ENCODE measurements at regions not wholly inside any gene's neighbourhood (a gene's known extent, or its start where the extent isn't known, plus 50 kb on each side); places are given as distances from the start of the nearest gene placed in this dataset.

DNA sequence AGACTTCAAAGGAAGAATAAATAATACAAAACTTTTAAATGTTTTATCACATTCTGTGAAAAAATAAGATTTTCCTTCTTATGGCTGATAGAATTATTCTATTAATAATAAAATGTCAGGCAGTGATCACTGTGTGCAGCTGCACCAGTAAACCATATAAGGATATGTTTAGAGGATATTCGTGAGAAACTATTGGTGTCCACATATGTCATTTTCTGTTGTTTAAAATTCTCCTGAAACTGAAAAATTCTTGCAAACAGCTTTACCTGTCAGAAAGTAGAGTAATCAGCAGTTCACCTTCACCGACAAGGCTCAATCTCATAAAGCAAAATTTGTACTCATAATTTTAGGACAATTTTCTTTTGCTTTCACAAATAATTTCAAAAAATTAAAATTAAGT, 170.1 kb upstream of the KCNH7 start:
- no peaks in the 10 kb centered on the region for H3K27me3 ChIP-seq (ENCODE audit: control insufficient read depth, insufficient read depth)
- no peaks in the 10 kb centered on the region for H3K9me3 ChIP-seq (ENCODE audit: control insufficient read depth, low read length)
- ATAC-seq (no peak), DNase-seq (no peak)
- 82% methylated on average over 2 of the region's 2 CpGs for WGBS
- no peaks in the 10 kb centered on the region for H3K4me1 ChIP-seq (ENCODE audit: control insufficient read depth, insufficient read depth, low read length)
- H3K4me3 ChIP-seq (ENCODE audit: low read length), result no peak overlapping the region
- intact Hi-C loops (cut with DNase I), result no loop called here
- no peak overlapping the region for H3K27ac ChIP-seq (ENCODE audit: low read length)

DNA sequence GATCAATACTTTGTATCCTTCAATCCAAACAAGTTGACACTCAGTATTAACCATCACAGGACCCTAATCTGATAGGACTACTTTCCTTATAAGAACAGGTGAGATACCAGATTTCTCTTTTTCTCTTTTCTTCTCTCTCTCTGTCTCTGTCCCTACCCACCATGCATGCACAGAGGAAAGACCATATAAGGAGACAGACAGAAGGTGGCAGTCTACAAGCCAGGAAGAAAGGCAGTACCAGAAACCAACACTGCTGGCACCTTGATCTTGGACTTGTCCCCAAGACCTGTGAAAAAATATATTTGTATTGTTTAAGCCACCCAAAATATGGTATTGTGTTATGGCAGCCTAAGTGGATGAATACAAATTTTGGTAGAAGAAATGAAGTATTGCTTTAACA, 156.2 kb upstream of the KCNH7 start:
- DNase-seq (no peak), ATAC-seq (no peak)
- Histone ChIP-seq H3K4me3 (ENCODE audit: low read length) (no peak overlapping the region), H3K4me1 (ENCODE audit: control insufficient read depth, insufficient read depth, low read length) (no peaks in the 10 kb centered on the region), H3K27ac (ENCODE audit: low read length) (no peak overlapping the region), H3K9me3 (ENCODE audit: control insufficient read depth, low read length) (no peaks in the 10 kb centered on the region), H3K27me3 (ENCODE audit: control insufficient read depth, insufficient read depth) (no peaks in the 10 kb centered on the region)
- intact Hi-C loops (cut with DNase I), result no loop called here

DNA sequence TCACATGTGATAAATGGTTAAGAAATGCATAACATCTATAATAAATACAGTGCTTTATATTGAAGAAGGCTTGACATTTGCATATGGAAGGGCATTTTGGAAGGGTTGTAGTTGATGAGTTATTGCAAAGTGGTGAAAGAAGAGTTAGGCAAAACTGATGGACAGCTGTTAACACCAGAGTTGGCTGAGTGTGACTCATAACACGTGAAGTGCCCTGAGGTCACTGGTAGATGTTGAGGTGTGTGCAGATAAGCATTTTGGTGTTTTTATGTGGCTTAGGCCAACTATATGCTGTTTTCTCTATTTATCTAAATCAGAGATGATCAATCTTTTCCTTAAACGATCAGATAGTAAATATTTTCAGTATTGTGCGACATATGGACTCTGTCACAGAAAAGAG, 154.3 kb upstream of the KCNH7 start:
- no peaks in the 10 kb centered on the region for H3K4me1 ChIP-seq (ENCODE audit: control insufficient read depth, insufficient read depth, low read length)
- WGBS, result 63% methylated on average over 3 of the region's 3 CpGs
- DNase-seq (no peak), ATAC-seq (no peak)
- H3K27ac ChIP-seq (ENCODE audit: low read length), result no peak overlapping the region
- no peak overlapping the region for H3K4me3 ChIP-seq (ENCODE audit: low read length)
- intact Hi-C loops (cut with DNase I), result no loop called here
- no peaks in the 10 kb centered on the region for H3K9me3 ChIP-seq (ENCODE audit: control insufficient read depth, low read length)
- no peaks in the 10 kb centered on the region for H3K27me3 ChIP-seq (ENCODE audit: control insufficient read depth, insufficient read depth)

DNA sequence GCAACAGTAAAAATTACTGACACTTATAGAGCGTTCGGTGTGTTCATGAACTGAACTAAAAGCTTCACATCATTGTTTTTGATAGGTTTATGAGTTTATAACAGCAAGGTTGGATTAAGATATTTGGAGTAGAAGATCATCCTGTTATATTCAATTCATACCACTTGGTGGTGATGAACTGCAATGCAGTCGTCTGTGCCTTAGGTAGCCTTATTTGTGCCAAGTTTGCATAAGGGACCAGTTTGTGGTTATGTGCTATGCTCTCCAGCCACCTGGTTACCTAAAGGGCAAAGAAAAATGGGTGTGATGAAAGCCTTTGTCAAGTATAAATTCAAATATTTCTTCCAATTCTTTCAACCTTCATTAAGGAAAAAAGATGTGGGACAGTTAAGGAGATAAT, 150.9 kb upstream of the KCNH7 start:
- H3K4me1 ChIP-seq (ENCODE audit: control insufficient read depth, insufficient read depth, low read length), result no peaks in the 10 kb centered on the region
- H3K27ac ChIP-seq (ENCODE audit: low read length), result no peak overlapping the region
- WGBS, result 49% methylated on average over 3 of the region's 3 CpGs
- no peaks in the 10 kb centered on the region for H3K27me3 ChIP-seq (ENCODE audit: control insufficient read depth, insufficient read depth)
- no peak overlapping the region for H3K4me3 ChIP-seq (ENCODE audit: low read length)
- no peaks in the 10 kb centered on the region for H3K9me3 ChIP-seq (ENCODE audit: control insufficient read depth, low read length)
- no peak for DNase-seq
- intact Hi-C loops (cut with DNase I), result no loop called here
- ATAC-seq, result no peak

DNA sequence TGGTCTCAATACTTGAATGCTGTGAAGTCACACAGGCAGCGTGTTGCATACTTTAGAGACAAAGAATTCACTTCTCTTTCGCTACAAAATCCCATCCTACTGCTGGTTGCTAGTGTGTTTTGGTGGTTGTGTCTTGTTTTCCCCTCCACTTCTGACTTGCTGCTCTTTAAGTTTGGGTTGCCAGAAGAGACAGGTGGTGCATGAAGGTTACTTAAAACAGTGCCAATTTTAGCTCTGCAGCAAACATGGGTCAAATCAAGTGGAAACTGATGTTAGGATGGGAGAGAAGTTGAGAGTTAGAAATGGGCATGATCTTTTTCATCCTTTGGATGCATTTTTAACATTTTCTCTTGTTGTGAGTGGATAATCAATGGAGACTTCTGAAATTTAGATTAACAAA, 136.2 kb upstream of the KCNH7 start:
- intact Hi-C loops (cut with DNase I), result no loop called here
- H3K4me1 ChIP-seq (ENCODE audit: control insufficient read depth, insufficient read depth, low read length), result no peaks in the 10 kb centered on the region
- ATAC-seq, result no peak
- no peaks in the 10 kb centered on the region for H3K9me3 ChIP-seq (ENCODE audit: control insufficient read depth, low read length)
- H3K27me3 ChIP-seq (ENCODE audit: control insufficient read depth, insufficient read depth), result no peaks in the 10 kb centered on the region
- no peak for DNase-seq
- 90% methylated on average over 2 of the region's 2 CpGs for WGBS
- H3K27ac ChIP-seq (ENCODE audit: low read length), result no peak overlapping the region
- no peak overlapping the region for H3K4me3 ChIP-seq (ENCODE audit: low read length)

DNA sequence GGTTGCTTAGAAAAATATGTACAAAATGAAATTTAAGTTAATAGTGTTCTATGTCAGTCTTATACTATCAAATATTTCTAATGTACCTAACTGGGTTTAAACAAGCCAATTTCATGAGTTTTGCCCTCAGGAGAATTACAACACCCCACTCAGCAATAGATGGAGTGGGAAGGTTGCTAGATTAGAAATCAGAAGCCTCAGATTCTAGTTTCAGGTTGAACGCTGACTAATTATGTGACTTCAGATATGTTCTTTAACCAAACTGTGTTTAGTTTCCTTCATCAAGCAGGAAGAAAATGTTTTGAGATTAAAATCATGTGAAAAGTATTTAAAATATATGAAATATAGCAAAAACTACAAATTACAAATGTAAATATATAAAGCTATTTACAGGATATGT, 133.8 kb upstream of the KCNH7 start:
- DNase-seq (no peak), ATAC-seq (no peak)
- no peaks in the 10 kb centered on the region for H3K27me3 ChIP-seq (ENCODE audit: control insufficient read depth, insufficient read depth)
- no peak overlapping the region for H3K4me3 ChIP-seq (ENCODE audit: low read length)
- H3K27ac ChIP-seq (ENCODE audit: low read length), result no peak overlapping the region
- no peaks in the 10 kb centered on the region for H3K9me3 ChIP-seq (ENCODE audit: control insufficient read depth, low read length)
- intact Hi-C loops (cut with DNase I), result no loop called here
- 63% methylated on average over 1 of the region's 1 CpG for WGBS
- no peaks in the 10 kb centered on the region for H3K4me1 ChIP-seq (ENCODE audit: control insufficient read depth, insufficient read depth, low read length)

DNA sequence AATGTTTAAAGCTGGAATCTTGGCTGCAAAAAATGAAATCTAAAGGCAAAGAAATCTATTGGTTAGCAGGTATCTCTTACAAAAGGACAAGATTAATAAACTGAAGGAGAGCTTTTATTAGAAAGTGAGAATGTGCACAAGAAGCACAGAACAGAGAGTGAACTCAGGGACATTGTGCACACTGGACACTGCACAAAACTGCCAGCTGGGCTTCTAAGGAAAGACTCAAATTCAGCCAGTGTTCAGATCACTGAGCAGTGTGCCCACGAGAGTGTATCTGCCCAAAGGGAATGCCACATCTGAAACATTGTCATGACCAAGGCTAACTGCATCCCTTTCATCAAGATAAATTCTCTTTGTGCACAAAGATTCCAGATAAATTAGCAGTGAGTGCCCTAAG, 129.7 kb upstream of the KCNH7 start:
- ATAC-seq, result no peak
- H3K27ac ChIP-seq (ENCODE audit: low read length), result no peak overlapping the region
- no peaks in the 10 kb centered on the region for H3K9me3 ChIP-seq (ENCODE audit: control insufficient read depth, low read length)
- 0% methylated on average over 1 of the region's 1 CpG for WGBS
- no peak for DNase-seq
- no peaks in the 10 kb centered on the region for H3K27me3 ChIP-seq (ENCODE audit: control insufficient read depth, insufficient read depth)
- H3K4me3 ChIP-seq (ENCODE audit: low read length), result no peak overlapping the region
- intact Hi-C loops (cut with DNase I), result no loop called here
- H3K4me1 ChIP-seq (ENCODE audit: control insufficient read depth, insufficient read depth, low read length), result no peaks in the 10 kb centered on the region

DNA sequence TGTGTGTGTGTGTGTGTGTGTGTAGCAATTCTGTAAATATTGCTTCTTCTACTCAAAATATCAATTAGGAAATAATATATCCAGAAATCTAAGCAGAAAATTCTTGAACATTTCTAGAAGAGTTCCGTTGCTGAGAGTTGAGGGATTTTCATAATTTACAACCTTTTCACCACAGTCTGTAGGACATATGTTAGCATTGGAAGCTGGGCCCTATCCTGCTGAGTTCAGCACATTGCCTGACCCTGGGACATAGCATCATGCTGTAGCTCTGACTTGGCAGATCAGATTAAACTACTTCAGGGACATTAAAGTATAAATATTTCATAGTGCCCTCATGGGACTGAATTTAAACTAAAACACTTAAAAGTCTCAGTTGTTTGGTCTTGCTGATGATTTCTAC, 129.2 kb upstream of the KCNH7 start:
- WGBS, result 35% methylated on average over 1 of the region's 1 CpG
- Histone ChIP-seq H3K27ac (ENCODE audit: low read length) (no peak overlapping the region), H3K4me1 (ENCODE audit: control insufficient read depth, insufficient read depth, low read length) (no peaks in the 10 kb centered on the region), H3K9me3 (ENCODE audit: control insufficient read depth, low read length) (no peaks in the 10 kb centered on the region), H3K4me3 (ENCODE audit: low read length) (no peak overlapping the region), H3K27me3 (ENCODE audit: control insufficient read depth, insufficient read depth) (no peaks in the 10 kb centered on the region)
- ATAC-seq, result no peak
- intact Hi-C loops (cut with DNase I), result no loop called here
- no peak for DNase-seq

DNA sequence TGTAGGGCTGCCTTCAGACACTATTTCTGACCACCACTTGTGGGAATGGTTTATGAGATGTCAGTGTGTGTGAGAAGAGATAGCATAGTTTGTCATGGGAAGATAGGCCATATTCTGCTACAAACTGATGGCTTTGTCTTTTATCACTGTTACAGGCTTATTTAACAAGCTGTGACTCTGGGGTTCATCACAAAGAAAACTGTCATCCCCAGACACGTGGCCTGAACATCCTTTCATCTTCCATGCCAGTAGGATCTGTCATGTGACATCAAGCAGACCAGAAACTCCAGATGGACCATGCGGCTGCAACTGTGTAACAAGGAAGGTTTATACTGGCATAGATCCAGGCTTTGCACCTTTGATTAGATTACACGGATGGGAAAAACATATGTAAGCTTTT, 128.6 kb upstream of the KCNH7 start:
- no peak overlapping the region for H3K4me3 ChIP-seq (ENCODE audit: low read length)
- ATAC-seq (no peak), DNase-seq (no peak)
- no peaks in the 10 kb centered on the region for H3K4me1 ChIP-seq (ENCODE audit: control insufficient read depth, insufficient read depth, low read length)
- H3K27ac ChIP-seq (ENCODE audit: low read length), result no peak overlapping the region
- H3K27me3 ChIP-seq (ENCODE audit: control insufficient read depth, insufficient read depth), result no peaks in the 10 kb centered on the region
- H3K9me3 ChIP-seq (ENCODE audit: control insufficient read depth, low read length), result no peaks in the 10 kb centered on the region
- 9% methylated on average over 3 of the region's 3 CpGs for WGBS
- intact Hi-C loops (cut with DNase I), result no loop called here

DNA sequence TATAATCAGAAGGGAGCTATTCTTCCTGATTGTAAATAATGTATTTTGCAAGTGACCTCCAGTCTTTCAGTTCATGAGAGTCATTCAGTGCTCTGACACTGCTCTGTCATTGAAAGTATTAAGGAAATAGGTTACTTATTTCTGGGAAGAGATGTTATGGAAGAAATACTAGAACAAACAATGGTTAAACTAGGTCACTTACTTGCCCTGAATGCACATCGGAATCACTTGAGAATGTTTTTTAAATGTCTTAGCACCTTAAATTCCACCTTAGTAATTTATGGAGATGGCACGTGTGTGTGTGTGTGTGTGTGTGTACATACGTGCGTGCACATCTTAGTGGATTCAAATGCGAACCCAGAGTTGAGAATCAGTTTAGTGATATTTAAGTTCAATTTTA, 126.6 kb upstream of the KCNH7 start:
- no peak for ATAC-seq

DNA sequence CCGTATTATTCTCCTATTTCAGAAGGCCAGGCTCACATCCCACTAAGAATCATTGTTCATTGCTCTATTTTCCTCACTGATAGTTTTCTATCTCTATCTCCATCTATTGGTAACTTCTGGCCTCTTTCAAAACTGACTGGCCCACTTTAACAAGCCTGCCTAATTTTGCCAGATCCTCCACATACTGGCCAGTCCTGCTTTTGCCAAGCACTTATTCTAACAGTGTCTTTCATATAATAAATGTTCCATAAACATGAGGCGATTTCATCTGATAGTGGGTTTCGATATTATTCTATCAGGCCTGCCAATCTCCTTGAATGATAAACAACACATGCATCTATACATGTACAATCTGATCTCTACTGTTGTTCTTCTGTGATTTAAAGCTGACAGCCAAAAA, 125.9 kb upstream of the KCNH7 start:
- H3K4me3 ChIP-seq (ENCODE audit: low read length), result no peak overlapping the region
- no peaks in the 10 kb centered on the region for H3K9me3 ChIP-seq (ENCODE audit: control insufficient read depth, low read length)
- DNase-seq, result no peak
- no peaks in the 10 kb centered on the region for H3K27me3 ChIP-seq (ENCODE audit: control insufficient read depth, insufficient read depth)
- WGBS, result 72% methylated on average over 3 of the region's 3 CpGs
- ATAC-seq, result no peak
- no peak overlapping the region for H3K27ac ChIP-seq (ENCODE audit: low read length)
- H3K4me1 ChIP-seq (ENCODE audit: control insufficient read depth, insufficient read depth, low read length), result no peaks in the 10 kb centered on the region
- intact Hi-C loops (cut with DNase I), result no loop called here

More for the DNA sequence above, 126.6 kb upstream of the KCNH7 start:
- no peak for DNase-seq
- 76% methylated on average over 5 of the region's 5 CpGs for WGBS
- Histone ChIP-seq H3K27ac (ENCODE audit: low read length) (no peak overlapping the region), H3K4me1 (ENCODE audit: control insufficient read depth, insufficient read depth, low read length) (no peaks in the 10 kb centered on the region), H3K4me3 (ENCODE audit: low read length) (no peak overlapping the region), H3K9me3 (ENCODE audit: control insufficient read depth, low read length) (no peaks in the 10 kb centered on the region), H3K27me3 (ENCODE audit: control insufficient read depth, insufficient read depth) (no peaks in the 10 kb centered on the region)
- intact Hi-C loops (cut with DNase I), result no loop called here

DNA sequence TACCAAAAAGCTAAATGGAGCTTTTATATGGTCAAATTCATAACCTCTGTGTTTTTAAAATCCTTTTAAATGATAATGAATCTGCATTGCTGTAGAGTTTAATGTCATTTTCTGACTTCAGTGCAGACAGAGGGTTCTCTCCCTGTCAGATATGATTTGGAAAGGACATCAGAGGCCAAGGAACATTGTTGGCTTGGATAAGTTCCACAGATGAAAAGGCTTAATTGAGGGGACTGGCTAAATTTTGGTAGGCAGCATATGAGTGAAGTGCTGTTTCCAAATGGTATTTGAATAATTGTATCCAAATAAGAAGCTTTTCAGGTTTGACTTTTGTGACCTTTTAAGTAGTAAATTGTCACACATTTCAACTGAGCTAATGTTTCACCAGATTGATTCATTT, 124.6 kb upstream of the KCNH7 start:
- Histone ChIP-seq H3K9me3 (ENCODE audit: control insufficient read depth, low read length) (no peaks in the 10 kb centered on the region), H3K27me3 (ENCODE audit: control insufficient read depth, insufficient read depth) (no peaks in the 10 kb centered on the region), H3K27ac (ENCODE audit: low read length) (no peak overlapping the region), H3K4me1 (ENCODE audit: control insufficient read depth, insufficient read depth, low read length) (no peaks in the 10 kb centered on the region), H3K4me3 (ENCODE audit: low read length) (no peak overlapping the region)
- intact Hi-C loops (cut with DNase I), result no loop called here
- ATAC-seq (no peak), DNase-seq (no peak)
